ENCODE measurements at regions not wholly inside any gene's neighbourhood (a gene's known extent, or its start where the extent isn't known, plus 50 kb on each side); places are given as distances from the start of the nearest gene placed in this dataset.

- POLR2A ChIA-PET: no interaction called here
- Histone ChIP-seq H2AFZ (ENCODE audit: low read depth, low read length) (no peak overlapping the region), H3K27me3 (ENCODE audit: control insufficient read depth in 2 of 2, insufficient read depth in 2 of 2, low read length in 2 of 2) (no peaks in the 10 kb centered on the region), H3K4me2 (ENCODE audit: insufficient read depth, low read length) (no peak overlapping the region), H3K4me3 (replicated peaks in 1 of 3; ENCODE audit: insufficient read depth in 1 of 3, low read depth in 1 of 3, low read length in 3 of 3) (no peak overlapping the region), H4K20me1 (replicated peaks; ENCODE audit: control insufficient read depth, extremely low read depth, insufficient read depth, low read length) (no peaks in the 10 kb centered on the region), H3K4me1 (ENCODE audit: control insufficient read depth, extremely low read depth, insufficient read depth, low read length) (peaks cover 4% of the 10 kb centered on the region), H3K9me3 (replicated peaks; ENCODE audit: control insufficient read depth, insufficient read depth, low read length) (no peaks in the 10 kb centered on the region), H3K9me1 (replicated peaks; ENCODE audit: control insufficient read depth, extremely low read depth, insufficient read depth, low read length) (no peaks in the 10 kb centered on the region), H3K9ac (replicated peaks; ENCODE audit: extremely low read depth, insufficient read depth, low read length) (no peak overlapping the region), H3K27ac (ENCODE audit: insufficient read depth, low read depth, low read length) (no peak overlapping the region), H3K79me2 (ENCODE audit: control insufficient read depth, insufficient read depth, low read length) (no peaks in the 10 kb centered on the region), H3K36me3 (ENCODE audit: control insufficient read depth in 2 of 2, extremely low read depth in 1 of 2, insufficient read depth in 2 of 2, low read length in 2 of 2) (no peaks in the 10 kb centered on the region)
- DNase-seq (ENCODE audit: low read depth, low spot score) (no peak), FAIRE-seq (no peak)
- CTCF ChIA-PET: no interaction called here
- dilution Hi-C loops (cut with MboI; ENCODE audit: extremely low pct_ligation_motif_present, low sequenced_read_pairs): no loop called here
- intact Hi-C loops (cut with micrococcal nuclease): no loop called here
- no peak for TF ChIP-seq EZH2 (IDR thresholded peaks at IDR 0.05; ENCODE audit: borderline replicate concordance, low read depth, low read length, severe bottlenecking)
- TF ChIP-seq JUN (IDR thresholded peaks at IDR 0.05; ENCODE audit: borderline replicate concordance, insufficient read depth, insufficient read length, low read depth): no peak
- no peak for TF ChIP-seq POLR2AphosphoS5 (IDR thresholded peaks at IDR 0.05; ENCODE audit: insufficient read depth, low read depth, low read length)
- TF ChIP-seq MAX (IDR thresholded peaks at IDR 0.05; ENCODE audit: insufficient read depth, insufficient read length): no peak
- no peak for TF ChIP-seq GATA2 (IDR thresholded peaks at IDR 0.05; ENCODE audit: insufficient read depth, insufficient read length, low read depth, low read length)
- TF ChIP-seq FOS (IDR thresholded peaks at IDR 0.05; ENCODE audit: borderline replicate concordance, insufficient read depth, low read length): no peak
- TF ChIP-seq CTCF (IDR thresholded peaks at IDR 0.05; ENCODE audit: extremely low read depth in 1 of 2, insufficient read depth in 1 of 2, low read depth in 1 of 2, low read length in 2 of 2): no peak
- no peak for TF ChIP-seq POLR2A (IDR thresholded peaks at IDR 0.05; ENCODE audit: low read depth, low read length)
- no peak for TF ChIP-seq MYC (IDR thresholded peaks at IDR 0.05; ENCODE audit: low read depth, low read length)
- BruUV-seq (replicated peaks): no TSS peak
Measured at GRCh38 chr20:63104312-63105181, 97.8 kb upstream of the BHLHE23 start.
